ENCODE measurements at regions not wholly inside any gene's neighbourhood (a gene's known extent, or its start where the extent isn't known, plus 50 kb on each side); places are given as distances from the start of the nearest gene placed in this dataset.

- no peak for DNase-seq (ENCODE audit: low read depth, low spot score)
- Histone ChIP-seq H3K27me3 (ENCODE audit: control insufficient read depth, insufficient read depth, low read length) (no peaks in the 10 kb centered on the region), H3K4me3 (ENCODE audit: low read length) (no peak overlapping the region), H3K27ac (ENCODE audit: low read length) (no peak overlapping the region), H3K9me3 (ENCODE audit: control insufficient read depth, insufficient read depth, low read length) (no peaks in the 10 kb centered on the region), H3K36me3 (ENCODE audit: control insufficient read depth, insufficient read depth, low read length) (no peaks in the 10 kb centered on the region), H3K4me1 (ENCODE audit: control insufficient read depth, insufficient read depth, low read length) (no peaks in the 10 kb centered on the region)
- WGBS (ENCODE audit: insufficient coverage, insufficient read length), result no CpG with 5 or more reads among the region's 1 CpG
These were observed 280.7 kb upstream of the ZC3H15 start for GRCh38 chr2:186205254-186205911.

- H3K27ac ChIP-seq (ENCODE audit: low read length), result no peak overlapping the region
- H3K9me3 ChIP-seq (ENCODE audit: control insufficient read depth, insufficient read depth, low read length), result no peaks in the 10 kb centered on the region
- DNase-seq (ENCODE audit: low read depth, low spot score), result no peak
- no peak overlapping the region for H3K4me3 ChIP-seq (ENCODE audit: low read length)
- no CpG with 5 or more reads among the region's 5 CpGs for WGBS (ENCODE audit: insufficient coverage, insufficient read length)
- H3K4me1 ChIP-seq (ENCODE audit: control insufficient read depth, insufficient read depth, low read length), result no peaks in the 10 kb centered on the region
- no peaks in the 10 kb centered on the region for H3K36me3 ChIP-seq (ENCODE audit: control insufficient read depth, insufficient read depth, low read length)
- H3K27me3 ChIP-seq (ENCODE audit: control insufficient read depth, insufficient read depth, low read length), result no peaks in the 10 kb centered on the region
These were observed 276.5 kb upstream of the ZC3H15 start for GRCh38 chr2:186209532-186209931.

- no peaks in the 10 kb centered on the region for H3K4me1 ChIP-seq (ENCODE audit: control insufficient read depth, insufficient read depth, low read length)
- no peaks in the 10 kb centered on the region for H3K27me3 ChIP-seq (ENCODE audit: control insufficient read depth, insufficient read depth, low read length)
- H3K4me3 ChIP-seq (ENCODE audit: low read length), result no peak overlapping the region
- no peaks in the 10 kb centered on the region for H3K9me3 ChIP-seq (ENCODE audit: control insufficient read depth, insufficient read depth, low read length)
- WGBS (ENCODE audit: insufficient coverage, insufficient read length), result no CpG with 5 or more reads among the region's 5 CpGs
- no peak overlapping the region for H3K27ac ChIP-seq (ENCODE audit: low read length)
- no peak for DNase-seq (ENCODE audit: low read depth, low spot score)
- no peaks in the 10 kb centered on the region for H3K36me3 ChIP-seq (ENCODE audit: control insufficient read depth, insufficient read depth, low read length)
These were observed 265.7 kb upstream of the ZC3H15 start for GRCh38 chr2:186220409-186220808.

GRCh38 chr2:186229265-186229664 lies 256.8 kb upstream of the ZC3H15 start:
- H3K9me3 ChIP-seq (ENCODE audit: control insufficient read depth, insufficient read depth, low read length), result peaks cover 5% of the 10 kb centered on the region

GRCh38 chr2:186241874-186242273 lies 244.2 kb upstream of the ZC3H15 start:
- Histone ChIP-seq H3K4me1 (ENCODE audit: control insufficient read depth, insufficient read depth, low read length) (no peaks in the 10 kb centered on the region), H3K36me3 (ENCODE audit: control insufficient read depth, insufficient read depth, low read length) (no peaks in the 10 kb centered on the region), H3K9me3 (ENCODE audit: control insufficient read depth, insufficient read depth, low read length) (no peaks in the 10 kb centered on the region), H3K27me3 (ENCODE audit: control insufficient read depth, insufficient read depth, low read length) (no peaks in the 10 kb centered on the region), H3K27ac (ENCODE audit: low read length) (no peak overlapping the region), H3K4me3 (ENCODE audit: low read length) (no peak overlapping the region)
- no CpG with 5 or more reads among the region's 4 CpGs for WGBS (ENCODE audit: insufficient coverage, insufficient read length)
- no peak for DNase-seq (ENCODE audit: low read depth, low spot score)

More at GRCh38 chr2:186229265-186229664, 256.8 kb upstream of the ZC3H15 start:
- H3K27ac ChIP-seq (ENCODE audit: low read length), result no peak overlapping the region
- H3K27me3 ChIP-seq (ENCODE audit: control insufficient read depth, insufficient read depth, low read length), result no peaks in the 10 kb centered on the region
- WGBS (ENCODE audit: insufficient coverage, insufficient read length), result no CpG with 5 or more reads among the region's 1 CpG
- no peaks in the 10 kb centered on the region for H3K4me1 ChIP-seq (ENCODE audit: control insufficient read depth, insufficient read depth, low read length)
- no peak overlapping the region for H3K4me3 ChIP-seq (ENCODE audit: low read length)
- 0 out of 2 replicates have a peak, but pooled peaks cover 2% of the 10 kb centered on the region for H3K36me3 ChIP-seq (ENCODE audit: control insufficient read depth, insufficient read depth, low read length)
- no peak for DNase-seq (ENCODE audit: low read depth, low spot score)

- Histone ChIP-seq H3K27me3 (ENCODE audit: control insufficient read depth, insufficient read depth, low read length) (no peaks in the 10 kb centered on the region), H3K4me3 (ENCODE audit: low read length) (no peak overlapping the region), H3K36me3 (ENCODE audit: control insufficient read depth, insufficient read depth, low read length) (no peaks in the 10 kb centered on the region), H3K4me1 (ENCODE audit: control insufficient read depth, insufficient read depth, low read length) (no peaks in the 10 kb centered on the region), H3K27ac (ENCODE audit: low read length) (no peak overlapping the region), H3K9me3 (ENCODE audit: control insufficient read depth, insufficient read depth, low read length) (no peaks in the 10 kb centered on the region)
- DNase-seq (ENCODE audit: low read depth, low spot score), result no peak
- no CpG with 5 or more reads among the region's 2 CpGs for WGBS (ENCODE audit: insufficient coverage, insufficient read length)
These were observed 231.3 kb upstream of the ZC3H15 start for GRCh38 chr2:186254759-186255158.

- DNase-seq (ENCODE audit: low read depth, low spot score), result peak; percentile 50
- Histone ChIP-seq H3K9me3 (ENCODE audit: control insufficient read depth, insufficient read depth, low read length) (no peaks in the 10 kb centered on the region), H3K4me3 (ENCODE audit: low read length) (no peak overlapping the region), H3K27me3 (ENCODE audit: control insufficient read depth, insufficient read depth, low read length) (no peaks in the 10 kb centered on the region), H3K27ac (ENCODE audit: low read length) (no peak overlapping the region), H3K4me1 (ENCODE audit: control insufficient read depth, insufficient read depth, low read length) (no peaks in the 10 kb centered on the region), H3K36me3 (ENCODE audit: control insufficient read depth, insufficient read depth, low read length) (no peaks in the 10 kb centered on the region)
- no CpG with 5 or more reads among the region's 4 CpGs for WGBS (ENCODE audit: insufficient coverage, insufficient read length)
These were observed 230.2 kb upstream of the ZC3H15 start for GRCh38 chr2:186255823-186256222.

GRCh38 chr2:186256540-186256939 lies 229.5 kb upstream of the ZC3H15 start:
- no peaks in the 10 kb centered on the region for H3K4me1 ChIP-seq (ENCODE audit: control insufficient read depth, insufficient read depth, low read length)
- no peaks in the 10 kb centered on the region for H3K36me3 ChIP-seq (ENCODE audit: control insufficient read depth, insufficient read depth, low read length)
- no peak for DNase-seq (ENCODE audit: low read depth, low spot score)
- no peak overlapping the region for H3K4me3 ChIP-seq (ENCODE audit: low read length)
- no peaks in the 10 kb centered on the region for H3K27me3 ChIP-seq (ENCODE audit: control insufficient read depth, insufficient read depth, low read length)
- no peaks in the 10 kb centered on the region for H3K9me3 ChIP-seq (ENCODE audit: control insufficient read depth, insufficient read depth, low read length)
- no peak overlapping the region for H3K27ac ChIP-seq (ENCODE audit: low read length)
- WGBS (ENCODE audit: insufficient coverage, insufficient read length), result no CpG with 5 or more reads among the region's 1 CpG

GRCh38 chr2:186263673-186264250 lies 222.3 kb upstream of the ZC3H15 start:
- no peak overlapping the region for H3K27ac ChIP-seq (ENCODE audit: low read length)
- no peaks in the 10 kb centered on the region for H3K27me3 ChIP-seq (ENCODE audit: control insufficient read depth, insufficient read depth, low read length)
- H3K4me3 ChIP-seq (ENCODE audit: low read length), result no peak overlapping the region
- WGBS (ENCODE audit: insufficient coverage, insufficient read length), result no CpG with 5 or more reads among the region's 3 CpGs
- H3K4me1 ChIP-seq (ENCODE audit: control insufficient read depth, insufficient read depth, low read length), result peaks cover 1% of the 10 kb centered on the region; the same call in 1 of the 2 replicates
- no peak for DNase-seq (ENCODE audit: low read depth, low spot score)
- H3K9me3 ChIP-seq (ENCODE audit: control insufficient read depth, insufficient read depth, low read length), result no peaks in the 10 kb centered on the region
- no peaks in the 10 kb centered on the region for H3K36me3 ChIP-seq (ENCODE audit: control insufficient read depth, insufficient read depth, low read length)

GRCh38 chr2:186269536-186269935 lies 216.5 kb upstream of the ZC3H15 start:
- Histone ChIP-seq H3K4me1 (ENCODE audit: control insufficient read depth, insufficient read depth, low read length) (no peaks in the 10 kb centered on the region), H3K27ac (ENCODE audit: low read length) (no peak overlapping the region), H3K36me3 (ENCODE audit: control insufficient read depth, insufficient read depth, low read length) (no peaks in the 10 kb centered on the region), H3K4me3 (ENCODE audit: low read length) (no peak overlapping the region), H3K9me3 (ENCODE audit: control insufficient read depth, insufficient read depth, low read length) (no peaks in the 10 kb centered on the region), H3K27me3 (ENCODE audit: control insufficient read depth, insufficient read depth, low read length) (no peaks in the 10 kb centered on the region)
- no peak for DNase-seq (ENCODE audit: low read depth, low spot score)
- WGBS (ENCODE audit: insufficient coverage, insufficient read length), result no CpG with 5 or more reads among the region's 2 CpGs

GRCh38 chr2:186273953-186274352 lies 212.1 kb upstream of the ZC3H15 start:
- Histone ChIP-seq H3K27ac (ENCODE audit: low read length) (no peak overlapping the region), H3K9me3 (ENCODE audit: control insufficient read depth, insufficient read depth, low read length) (no peaks in the 10 kb centered on the region), H3K4me3 (ENCODE audit: low read length) (no peak overlapping the region), H3K27me3 (ENCODE audit: control insufficient read depth, insufficient read depth, low read length) (no peaks in the 10 kb centered on the region), H3K36me3 (ENCODE audit: control insufficient read depth, insufficient read depth, low read length) (no peaks in the 10 kb centered on the region), H3K4me1 (ENCODE audit: control insufficient read depth, insufficient read depth, low read length) (no peaks in the 10 kb centered on the region)
- DNase-seq (ENCODE audit: low read depth, low spot score), result no peak

All from iPS DF 6.9 (cell line).